Activated T-helper 1 cell treated with anti-CD3 and anti-CD28 coated beads, Interleukin-12 subunit alpha, Interleukin-12 subunit beta, Interleukin-2, Interleukin-4 antibody, amounts not matched to agents 30 ng/mL and 10 ng/mL and 1 ng/mL, durations not matched to agents 14 hours and 24 hours and 36 hours (primary cell): ENCODE measurements at regions not wholly inside any gene's neighbourhood (a gene's known extent, or its start where the extent isn't known, plus 50 kb on each side); places are given as distances from the start of the nearest gene placed in this dataset.

Experiments
- DNase-seq: peaks from one replicate; pipeline ENCODE4 v3.0.0; 2021; ENCODE audit warnings: low spot score
- H3K27ac Mint-ChIP-seq: one replicate; pipeline ENCODE4 v1.8.0; 2021; ENCODE audit warnings: mild to moderate bottlenecking, mixed read lengths
- H3K27me3 Mint-ChIP-seq: one replicate; pipeline ENCODE4 v1.8.0; 2022; ENCODE audit warnings: mild to moderate bottlenecking, moderate library complexity, mixed read lengths; ENCODE audit not compliant: insufficient read depth
- H3K36me3 Mint-ChIP-seq: one replicate; pipeline ENCODE4 v1.8.0; 2021; ENCODE audit warnings: low read depth, mixed read lengths
- H3K4me1 Mint-ChIP-seq: one replicate; pipeline ENCODE4 v1.8.0; 2021; ENCODE audit warnings: low read depth, mixed read lengths
- H3K4me3 Mint-ChIP-seq: one replicate; pipeline ENCODE4 v1.8.0; 2021; ENCODE audit warnings: mild to moderate bottlenecking, moderate library complexity, mixed read lengths
- H3K9me3 Mint-ChIP-seq: one replicate; pipeline ENCODE4 v1.8.0; 2021; ENCODE audit warnings: mixed read lengths
- intact Hi-C: fragments of 100-400 bp; cut with micrococcal nuclease; formaldehyde crosslinking; loops from one replicate; pipeline ENCODE4 v1.15.1; 2024

DNA sequence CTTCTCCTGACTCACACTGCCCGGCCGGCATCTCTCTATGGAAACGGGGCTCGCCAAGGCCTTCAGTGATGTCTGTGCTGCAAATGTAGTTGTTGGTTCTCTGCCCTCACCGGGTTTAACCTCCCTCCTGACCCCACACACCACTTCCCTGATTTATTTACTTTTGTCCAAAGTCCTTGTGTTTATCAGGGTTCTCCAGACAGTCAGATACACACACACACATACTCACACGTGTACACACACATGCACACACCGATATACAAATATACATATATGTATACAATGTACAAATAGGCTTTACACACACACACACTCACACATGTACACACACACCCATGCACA lies 647.0 kb downstream of the BRD1 start:
- DNase-seq: no peak
- intact Hi-C loops: no loop called here
- H3K9me3 Mint-ChIP-seq: no peaks in the 10 kb centered on the region
- H3K27me3 Mint-ChIP-seq: peaks cover 4% of the 10 kb centered on the region
- no peaks in the 10 kb centered on the region for H3K4me1 Mint-ChIP-seq
- H3K27ac Mint-ChIP-seq: no peak overlapping the region
- H3K4me3 Mint-ChIP-seq: no peak overlapping the region
- no peaks in the 10 kb centered on the region for H3K36me3 Mint-ChIP-seq

DNA sequence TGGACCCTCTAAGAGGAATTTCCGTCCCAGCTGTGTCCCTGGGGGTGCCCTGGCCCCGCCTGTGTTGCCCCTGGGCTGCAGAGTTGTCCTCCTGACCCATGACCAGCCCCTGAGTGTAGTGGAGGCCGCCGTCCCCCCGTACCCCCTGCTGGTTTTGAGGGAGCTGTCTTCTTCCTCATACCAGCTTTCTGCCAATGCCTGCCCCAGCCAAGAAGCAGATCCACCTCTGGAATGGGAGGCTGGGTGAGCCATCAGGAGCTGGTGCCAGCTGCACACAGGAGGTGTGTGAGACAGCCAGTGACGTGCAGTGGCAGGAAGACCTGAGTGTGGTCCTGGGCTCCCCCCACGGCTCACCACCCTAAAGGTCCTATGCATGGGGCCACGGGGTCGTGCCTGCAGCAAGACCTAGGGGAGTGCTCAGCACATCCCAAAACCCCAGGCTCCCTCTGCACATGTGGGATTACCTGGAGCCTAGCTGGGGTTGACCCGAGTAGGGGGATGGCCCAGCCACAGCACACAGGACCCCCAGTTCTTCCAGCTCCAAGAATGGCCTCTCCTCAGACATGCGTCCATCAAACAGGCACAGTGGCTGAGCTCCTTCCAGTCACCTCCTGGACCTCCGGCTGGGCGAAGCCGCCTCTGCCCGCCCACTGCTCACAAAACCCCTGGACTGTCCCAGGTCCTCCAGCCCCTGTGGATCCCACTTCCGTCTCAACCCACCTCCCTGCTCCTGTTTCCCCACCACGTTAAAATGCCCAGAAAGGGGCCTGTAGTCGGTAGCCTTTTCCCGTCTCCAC lies 647.6 kb downstream of the BRD1 start:
- H3K27ac Mint-ChIP-seq: no peak overlapping the region
- no peak for DNase-seq
- H3K27me3 Mint-ChIP-seq: peaks cover 2% of the 10 kb centered on the region
- no peaks in the 10 kb centered on the region for H3K4me1 Mint-ChIP-seq
- intact Hi-C loops: no loop called here
- no peaks in the 10 kb centered on the region for H3K36me3 Mint-ChIP-seq
- no peak overlapping the region for H3K4me3 Mint-ChIP-seq
- no peaks in the 10 kb centered on the region for H3K9me3 Mint-ChIP-seq

DNA sequence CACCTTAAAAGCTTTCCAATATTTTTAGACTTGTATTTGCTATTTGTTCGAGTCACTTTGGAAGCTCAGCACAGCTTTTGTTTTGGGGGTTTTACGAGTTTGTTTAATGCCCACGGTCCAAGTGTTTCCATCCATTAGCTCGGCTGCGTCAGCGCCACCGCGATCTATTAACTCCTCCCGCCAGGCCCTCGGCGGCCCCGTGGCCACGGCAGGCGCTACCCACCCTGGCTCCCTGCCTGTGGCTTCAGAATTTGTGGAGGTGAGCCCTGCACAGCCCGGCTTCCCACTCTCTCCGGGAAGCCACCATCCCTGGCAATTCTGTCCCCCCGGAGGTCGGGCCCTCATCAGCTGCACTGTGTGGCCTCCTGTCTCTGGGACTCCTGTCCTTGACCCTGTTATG lies 648.5 kb downstream of the BRD1 start:
- Mint-ChIP-seq H3K36me3 (no peaks in the 10 kb centered on the region), H3K9me3 (no peaks in the 10 kb centered on the region), H3K27ac (no peak overlapping the region), H3K4me3 (no peak overlapping the region), H3K27me3 (peaks cover 3% of the 10 kb centered on the region), H3K4me1 (no peaks in the 10 kb centered on the region)
- intact Hi-C loops: no loop called here
- no peak for DNase-seq

DNA sequence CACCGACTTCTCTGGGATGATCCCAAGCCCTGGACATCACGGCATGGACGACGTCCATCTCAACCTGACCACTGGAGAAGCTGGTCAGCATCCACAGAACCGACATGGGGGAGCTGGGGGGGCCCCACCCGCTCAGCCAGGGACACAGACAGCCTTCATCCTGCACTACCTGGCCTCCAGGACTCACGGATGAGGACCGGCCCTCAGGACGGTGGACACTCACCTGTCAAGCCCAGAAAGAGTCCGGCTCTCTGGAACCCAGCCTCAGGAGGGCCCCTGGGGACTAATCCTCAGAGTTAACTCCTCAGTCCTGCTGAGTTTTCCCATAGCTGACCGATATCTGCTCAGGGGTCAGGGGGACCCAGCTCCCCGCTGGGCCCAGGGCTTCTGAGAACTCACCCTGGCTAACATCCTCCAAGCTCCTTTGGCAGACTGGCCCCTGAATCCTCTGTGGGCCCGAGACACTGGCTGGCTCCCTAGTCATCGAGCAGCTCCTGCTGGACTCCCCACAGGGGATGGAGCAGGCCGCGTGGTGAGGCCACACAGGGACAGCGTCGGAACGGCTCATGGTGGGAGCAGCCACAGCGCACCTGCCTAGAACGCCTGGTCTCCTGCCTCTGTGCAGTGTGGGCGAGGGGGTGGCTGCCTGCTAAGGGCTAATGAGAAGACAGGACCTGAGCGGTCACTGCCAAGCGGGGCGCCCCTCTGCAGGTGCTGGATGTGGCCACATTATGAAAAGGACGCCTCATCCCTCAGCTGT lies 649.2 kb downstream of the BRD1 start:
- Mint-ChIP-seq H3K36me3 (no peaks in the 10 kb centered on the region), H3K9me3 (no peaks in the 10 kb centered on the region), H3K4me3 (no peak overlapping the region), H3K4me1 (no peaks in the 10 kb centered on the region), H3K27ac (no peak overlapping the region), H3K27me3 (peaks cover 3% of the 10 kb centered on the region)
- DNase-seq: no peak
- intact Hi-C loops: no loop called here

DNA sequence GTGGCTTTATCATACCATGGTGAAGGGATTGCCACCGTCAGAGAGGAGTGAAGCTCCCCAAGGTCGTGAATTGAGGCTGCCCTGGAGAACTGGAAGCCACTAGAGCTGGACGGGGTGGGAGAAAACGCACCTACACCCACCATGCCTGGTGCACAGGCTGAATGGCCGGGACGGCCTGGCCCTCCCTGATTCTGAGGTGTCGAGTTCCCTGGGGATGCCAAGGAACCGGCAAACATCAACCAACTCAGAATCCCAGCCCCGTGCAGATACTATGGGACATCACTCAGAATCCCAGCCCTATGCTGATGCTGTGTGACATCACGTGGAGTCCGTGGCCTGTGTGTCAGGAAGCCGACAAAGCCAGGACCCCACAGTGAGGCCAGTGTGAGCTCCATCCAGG lies 650.0 kb downstream of the BRD1 start:
- intact Hi-C loops: no loop called here
- no peak overlapping the region for H3K27ac Mint-ChIP-seq
- no peaks in the 10 kb centered on the region for H3K9me3 Mint-ChIP-seq
- DNase-seq: no peak
- H3K27me3 Mint-ChIP-seq: peaks cover 3% of the 10 kb centered on the region
- H3K4me1 Mint-ChIP-seq: no peaks in the 10 kb centered on the region
- no peaks in the 10 kb centered on the region for H3K36me3 Mint-ChIP-seq
- H3K4me3 Mint-ChIP-seq: no peak overlapping the region

DNA sequence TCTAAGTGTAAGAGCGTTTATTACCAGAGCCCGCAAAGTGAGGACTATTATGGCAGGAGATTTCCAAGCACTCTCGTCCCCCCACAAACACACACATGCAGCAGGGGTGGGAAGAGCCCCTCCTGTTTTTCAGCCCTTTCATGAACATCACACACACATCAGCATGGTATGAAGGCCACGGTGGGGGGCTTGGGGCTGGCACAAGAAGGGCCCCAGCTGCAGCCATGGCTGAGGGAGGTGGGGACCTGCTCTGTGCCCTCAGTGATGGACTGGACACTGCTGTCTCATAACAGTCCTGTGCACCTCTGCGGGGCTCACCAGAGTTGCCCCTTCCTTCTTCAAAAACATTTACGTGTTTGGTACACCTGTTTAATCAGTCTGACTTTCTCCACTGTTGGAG lies 650.7 kb downstream of the BRD1 start:
- Mint-ChIP-seq H3K36me3 (no peaks in the 10 kb centered on the region), H3K27ac (no peak overlapping the region), H3K4me1 (no peaks in the 10 kb centered on the region), H3K4me3 (no peak overlapping the region), H3K27me3 (peaks cover 3% of the 10 kb centered on the region), H3K9me3 (no peaks in the 10 kb centered on the region)
- intact Hi-C loops: no loop called here
- no peak for DNase-seq

DNA sequence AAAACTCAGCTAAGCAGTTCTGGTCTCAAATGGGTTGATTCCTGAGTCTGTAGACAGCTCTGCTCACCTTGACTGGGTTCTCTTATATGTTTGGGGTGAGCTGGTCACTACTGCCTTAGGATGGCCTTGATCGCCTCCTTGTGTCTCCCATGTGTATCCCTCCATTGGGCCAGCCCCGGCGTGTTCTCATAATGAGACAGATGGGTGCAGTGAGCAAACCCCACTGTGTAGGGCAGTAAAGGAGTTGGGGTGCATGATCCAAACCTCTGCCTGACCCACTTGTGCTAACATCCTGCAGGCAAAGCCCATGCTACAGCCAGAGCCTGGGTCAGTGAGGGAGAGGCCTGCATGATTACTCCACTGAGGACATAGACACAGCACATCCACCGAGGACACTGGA lies 657.6 kb downstream of the BRD1 start:
- peaks cover under 1% of the 10 kb centered on the region for H3K27me3 Mint-ChIP-seq
- no peak overlapping the region for H3K4me3 Mint-ChIP-seq
- H3K36me3 Mint-ChIP-seq: no peaks in the 10 kb centered on the region
- no peak overlapping the region for H3K27ac Mint-ChIP-seq
- H3K4me1 Mint-ChIP-seq: no peaks in the 10 kb centered on the region
- DNase-seq: no peak
- peaks cover 4% of the 10 kb centered on the region for H3K9me3 Mint-ChIP-seq
- intact Hi-C loops: no loop called here

DNA sequence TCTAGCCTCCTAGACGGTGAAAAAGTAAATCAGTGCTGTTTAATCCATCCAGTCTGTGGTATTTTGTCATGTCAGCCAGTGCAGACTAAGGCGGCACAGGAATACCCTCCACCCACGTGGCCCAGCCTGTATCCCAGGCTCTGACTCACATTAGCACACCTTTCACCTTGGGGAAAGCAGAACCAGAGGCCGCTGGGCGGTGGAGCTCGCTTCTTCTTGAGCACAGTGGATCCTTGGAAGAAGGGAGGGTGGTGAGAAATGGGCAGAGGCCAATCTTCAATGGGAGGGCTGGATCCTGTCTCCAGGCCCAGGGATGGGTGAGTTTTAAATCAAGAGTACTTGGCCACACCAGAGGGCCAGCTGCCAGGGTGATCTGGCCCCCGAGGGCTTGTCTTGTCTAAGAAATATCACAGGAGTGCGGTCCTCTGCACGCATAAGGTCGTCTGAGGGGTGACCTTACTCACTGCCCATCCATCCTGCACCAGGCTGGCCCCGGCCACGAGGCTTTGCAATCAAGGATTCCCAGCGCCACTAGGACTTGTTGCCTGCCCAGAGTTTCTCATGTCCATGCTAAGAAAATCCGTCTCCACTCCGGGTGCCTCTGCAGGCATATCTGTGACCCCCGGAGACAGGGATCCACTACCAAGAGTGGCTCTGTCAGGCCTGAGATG lies 658.5 kb downstream of the BRD1 start:
- Mint-ChIP-seq H3K4me1 (no peaks in the 10 kb centered on the region), H3K27me3 (no peaks in the 10 kb centered on the region), H3K36me3 (no peaks in the 10 kb centered on the region), H3K4me3 (no peak overlapping the region), H3K9me3 (peaks cover 4% of the 10 kb centered on the region), H3K27ac (no peak overlapping the region)
- no peak for DNase-seq
- intact Hi-C loops: no loop called here

DNA sequence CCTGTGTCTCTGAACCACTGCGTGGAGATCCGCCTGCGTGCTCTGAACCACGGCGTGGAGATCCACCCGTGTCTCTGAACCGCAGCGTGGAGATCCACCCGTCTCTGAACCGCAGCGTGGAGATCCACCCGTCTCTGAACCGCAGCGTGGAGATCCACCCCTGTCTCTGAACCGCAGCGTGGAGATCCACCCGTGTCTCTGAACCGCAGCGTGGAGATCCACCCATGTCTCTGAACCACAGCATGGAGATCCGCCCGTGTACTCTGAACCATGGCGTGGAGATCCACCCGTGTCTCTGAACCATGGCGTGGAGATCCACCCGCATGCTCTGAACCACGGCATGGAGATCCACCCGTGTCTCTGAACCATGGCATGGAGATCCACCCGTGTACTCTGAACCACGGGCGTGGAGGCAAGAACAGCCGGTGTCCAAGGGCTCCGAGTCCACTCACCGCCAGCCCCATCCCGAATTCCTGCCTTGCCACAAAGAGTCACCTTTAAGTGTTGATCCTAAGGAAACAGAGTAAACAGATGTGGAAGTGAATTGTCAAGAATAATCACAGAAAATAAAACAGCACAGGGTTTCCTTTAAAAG lies 659.4 kb downstream of the BRD1 start:
- H3K9me3 Mint-ChIP-seq: peaks cover 4% of the 10 kb centered on the region
- no peak overlapping the region for H3K27ac Mint-ChIP-seq
- H3K27me3 Mint-ChIP-seq: no peaks in the 10 kb centered on the region
- no peak for DNase-seq
- intact Hi-C loops: no loop called here
- H3K4me3 Mint-ChIP-seq: no peak overlapping the region
- H3K36me3 Mint-ChIP-seq: no peaks in the 10 kb centered on the region
- no peaks in the 10 kb centered on the region for H3K4me1 Mint-ChIP-seq

DNA sequence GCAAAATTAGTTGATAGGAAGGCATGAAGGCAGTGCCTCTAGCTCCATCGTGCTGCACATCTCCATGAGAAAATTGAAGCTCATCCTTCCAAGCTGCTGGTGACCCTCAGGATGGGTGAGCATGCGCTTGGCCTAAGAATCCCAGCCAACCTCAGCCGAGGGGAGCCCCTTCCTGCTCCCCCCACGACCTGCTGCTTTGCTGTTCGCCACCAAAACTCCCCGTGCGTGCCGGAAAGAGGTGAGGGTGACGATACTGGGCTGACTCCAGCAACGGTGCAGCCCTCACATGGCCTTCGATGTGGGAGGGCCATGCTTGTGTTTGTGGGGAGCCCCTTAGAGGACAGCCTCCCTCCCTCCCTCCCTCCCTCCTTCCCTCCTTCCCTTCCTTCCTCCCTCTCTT lies 660.9 kb downstream of the BRD1 start:
- intact Hi-C loops: no loop called here
- Mint-ChIP-seq H3K27me3 (no peaks in the 10 kb centered on the region), H3K4me1 (no peaks in the 10 kb centered on the region), H3K9me3 (peaks cover 3% of the 10 kb centered on the region), H3K27ac (no peak overlapping the region), H3K4me3 (no peak overlapping the region), H3K36me3 (no peaks in the 10 kb centered on the region)
- no peak for DNase-seq

DNA sequence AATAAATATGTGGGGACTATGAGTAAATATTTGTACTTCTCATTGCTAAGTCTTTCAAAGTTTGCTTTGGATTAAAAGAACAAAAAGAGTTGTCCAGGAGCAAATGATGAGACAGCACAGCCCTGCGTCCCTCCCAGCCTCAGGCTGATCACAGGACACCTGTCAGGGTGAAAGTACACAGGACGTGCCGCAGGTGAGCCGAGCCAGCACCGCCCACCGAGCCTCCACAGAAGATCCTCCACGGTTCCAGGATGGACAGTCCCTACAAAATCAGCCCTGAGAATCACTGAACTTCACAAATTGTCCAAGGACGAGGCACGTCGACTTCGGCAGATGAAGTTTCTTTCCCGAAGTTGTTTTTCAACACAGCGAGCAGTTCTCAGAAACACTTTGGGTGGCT lies 661.5 kb downstream of the BRD1 start:
- Mint-ChIP-seq H3K27me3 (no peaks in the 10 kb centered on the region), H3K4me3 (no peak overlapping the region), H3K27ac (no peak overlapping the region), H3K36me3 (no peaks in the 10 kb centered on the region), H3K9me3 (no peaks in the 10 kb centered on the region), H3K4me1 (no peaks in the 10 kb centered on the region)
- DNase-seq: no peak
- intact Hi-C loops: no loop called here

DNA sequence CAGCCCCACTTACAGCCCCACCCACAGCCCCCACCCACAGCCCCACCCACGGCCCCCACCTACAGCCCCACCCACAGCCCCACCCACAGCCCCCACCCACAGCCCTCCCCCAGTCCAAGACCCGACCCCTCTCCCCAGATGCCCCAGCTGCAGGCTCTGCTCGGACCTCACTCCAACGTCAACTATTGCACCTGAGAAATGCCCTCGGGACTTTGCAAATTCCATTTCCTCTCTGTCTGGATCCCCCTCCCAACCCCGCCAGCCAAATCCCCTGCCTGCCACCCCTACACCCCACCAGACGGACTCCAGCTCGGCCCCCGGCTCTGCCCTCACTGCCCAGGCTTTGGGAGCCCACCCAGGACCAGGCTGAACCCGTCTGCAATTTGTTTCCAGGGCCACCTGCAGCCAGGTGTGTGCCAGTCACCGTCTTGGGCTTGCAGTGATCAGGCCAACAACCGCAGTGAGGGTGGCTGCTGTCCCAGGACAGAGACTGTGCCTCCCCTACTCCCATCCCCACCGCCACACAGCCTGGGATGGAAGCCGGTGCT lies 662.8 kb downstream of the BRD1 start:
- no peak for DNase-seq
- no peaks in the 10 kb centered on the region for H3K9me3 Mint-ChIP-seq
- H3K4me1 Mint-ChIP-seq: no peaks in the 10 kb centered on the region
- H3K27ac Mint-ChIP-seq: no peak overlapping the region
- H3K27me3 Mint-ChIP-seq: no peaks in the 10 kb centered on the region
- no peaks in the 10 kb centered on the region for H3K36me3 Mint-ChIP-seq
- intact Hi-C loops: no loop called here
- no peak overlapping the region for H3K4me3 Mint-ChIP-seq
